SJCRH30 (cell line): ENCODE measurements at regions not wholly inside any gene's neighbourhood (a gene's known extent, or its start where the extent isn't known, plus 50 kb on each side); places are given as distances from the start of the nearest gene placed in this dataset.
A peak's percentile ranks its signal among the peaks of the same experiment; 100 is the strongest.

Experiments used
- DNase-seq, 2 experiments: peaks; one replicate each; pipeline ENCODE4 v3.0.0-alpha.2; 2015 to 2020
- H3K27ac ChIP-seq: fragments of 250-450 bp; sonication (Bioruptor Pico); 2 replicates; pipeline ENCODE4 v1.5.1; 2020; ENCODE audit warnings: mild to moderate bottlenecking, moderate library complexity
- H3K27me3 ChIP-seq: fragments of 250-450 bp; sonication (Bioruptor Pico); 2 replicates; pipeline ENCODE4 v1.5.1; 2020; ENCODE audit warnings: mild to moderate bottlenecking, moderate library complexity
- H3K36me3 ChIP-seq: fragments of 250-450 bp; sonication (Bioruptor Pico); 2 replicates; pipeline ENCODE4 v1.5.1; 2020; ENCODE audit warnings: mild to moderate bottlenecking, moderate library complexity
- H3K4me1 ChIP-seq: fragments of 250-450 bp; sonication (Bioruptor Pico); 2 replicates; pipeline ENCODE4 v1.5.1; 2020; ENCODE audit warnings: mild to moderate bottlenecking, moderate library complexity
- H3K4me3 ChIP-seq: fragments of 250-450 bp; sonication (Bioruptor Pico); 2 replicates; pipeline ENCODE4 v1.5.1; 2020; ENCODE audit warnings: mild to moderate bottlenecking, moderate library complexity
- H3K9me3 ChIP-seq: fragments of 250-450 bp; sonication (Bioruptor Pico); replicated peaks from 2 replicates; pipeline ENCODE4 v1.5.1; 2020; ENCODE audit warnings: mild to moderate bottlenecking, moderate library complexity

DNA sequence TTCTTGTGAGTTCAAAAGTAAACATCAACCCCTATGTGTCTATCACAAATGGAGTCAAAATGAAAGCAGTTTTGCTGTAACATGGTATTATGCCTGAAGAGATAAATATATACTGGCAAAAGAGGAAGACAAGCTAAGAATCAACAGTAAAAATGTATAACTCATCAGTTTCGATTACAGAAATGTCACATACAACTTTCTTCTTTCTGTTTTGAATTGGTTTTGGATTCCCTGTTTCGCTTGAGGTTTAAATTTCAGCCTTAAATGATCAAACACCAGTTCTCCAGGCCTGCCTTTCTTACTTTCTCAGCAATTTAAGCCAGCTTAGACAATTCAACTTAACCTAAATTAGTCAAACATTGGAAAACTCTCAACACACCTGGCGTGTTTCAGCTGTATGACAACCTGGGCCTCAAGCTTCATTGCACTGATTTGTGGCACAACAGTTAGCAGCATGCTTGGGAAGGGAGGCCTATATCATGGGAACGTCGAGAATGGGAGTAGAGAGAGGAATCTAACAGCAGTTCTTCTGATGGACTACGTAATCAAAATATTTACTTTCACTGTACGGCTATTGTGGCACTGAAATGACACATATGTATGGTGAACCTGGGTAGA is 51.9 kb upstream of the MARCKS start:
- H3K4me3 ChIP-seq, result no peak overlapping the region
- H3K36me3 ChIP-seq, result no peaks in the 10 kb centered on the region
- H3K9me3 ChIP-seq, result no peaks in the 10 kb centered on the region
- H3K4me1 ChIP-seq, result no peaks in the 10 kb centered on the region
- peak overlapping the region; percentile 15 for H3K27ac ChIP-seq
- DNase-seq, result peak in 1 of 2 experiments; percentile 13
- H3K27me3 ChIP-seq, result no peaks in the 10 kb centered on the region

DNA sequence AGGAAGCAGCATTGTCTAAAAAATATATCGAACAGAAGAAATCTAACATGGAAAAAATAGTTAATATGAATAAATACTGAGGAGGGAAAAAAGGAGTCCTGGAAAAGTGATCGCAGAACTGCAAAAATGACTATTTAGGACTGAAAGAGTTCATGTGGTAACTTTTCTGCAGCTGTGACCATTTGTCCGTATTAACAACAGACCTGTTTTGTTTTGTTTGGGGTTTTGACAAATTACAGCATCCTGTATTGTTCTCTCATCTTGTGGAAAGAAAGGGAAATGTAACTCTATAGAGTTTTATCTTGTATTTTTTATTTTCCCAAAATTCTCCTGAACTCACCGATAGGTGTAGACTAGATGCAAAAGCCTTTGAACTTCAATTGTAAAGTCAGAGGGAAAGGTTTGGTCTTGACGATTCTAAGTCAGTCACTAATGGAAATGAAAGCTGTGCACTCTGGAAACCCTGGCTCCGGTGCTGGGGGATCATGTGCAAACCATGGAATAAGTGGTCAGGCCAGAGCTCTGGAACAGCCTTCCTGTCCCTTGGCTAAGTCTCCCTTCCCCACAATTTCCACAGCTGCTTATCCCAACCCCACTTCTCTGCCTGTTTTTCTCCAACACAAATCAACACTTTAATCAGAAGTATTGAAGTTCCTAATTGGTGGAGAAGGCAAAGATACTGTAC is 51.2 kb upstream of the MARCKS start:
- H3K36me3 ChIP-seq, result no peaks in the 10 kb centered on the region
- no peaks in the 10 kb centered on the region for H3K27me3 ChIP-seq
- DNase-seq, result peak; percentile 26 to 55
- H3K4me3 ChIP-seq, result no peak overlapping the region
- H3K27ac ChIP-seq, result peak overlapping the region; percentile 15
- H3K4me1 ChIP-seq, result no peaks in the 10 kb centered on the region
- no peaks in the 10 kb centered on the region for H3K9me3 ChIP-seq
